Parathyroid adenoma (tissue), 2 donors: ENCODE measurements at regions not wholly inside any gene's neighbourhood (a gene's known extent, or its start where the extent isn't known, plus 50 kb on each side); places are given as distances from the start of the nearest gene placed in this dataset.

ENCODE experiments used
- H2AFZ ChIP-seq: fragments of 300-600 bp; sonication (generic); one replicate; pipeline ENCODE4 v1.7.0; 2017; ENCODE audit warnings: antibody characterized with exemption, mild to moderate bottlenecking
- H3K27ac ChIP-seq: fragments of 300-600 bp; sonication (generic); one replicate; pipeline ENCODE4 v1.7.0; 2017
- H3K27me3 ChIP-seq: fragments of 300-600 bp; sonication (generic); one replicate; pipeline ENCODE4 v1.7.0; 2017; ENCODE audit warnings: low read length; ENCODE audit not compliant: control insufficient read depth, insufficient read depth
- H3K36me3 ChIP-seq: fragments of 300-600 bp; sonication (generic); one replicate; pipeline ENCODE4 v1.7.0; 2017; ENCODE audit warnings: low read length; ENCODE audit not compliant: control insufficient read depth, insufficient read depth
- H3K4me1 ChIP-seq: fragments of 300-600 bp; sonication (generic); one replicate; pipeline ENCODE4 v1.7.0; 2017; ENCODE audit warnings: control low read depth
- H3K4me2 ChIP-seq: fragments of 300-600 bp; sonication (generic); one replicate; pipeline ENCODE4 v1.7.0; 2017; ENCODE audit warnings: low read length
- H3K4me3 ChIP-seq: fragments of 300-600 bp; sonication (generic); one replicate; pipeline ENCODE4 v1.7.0; 2017; ENCODE audit warnings: low read depth, low read length
- H3K79me2 ChIP-seq: fragments of 300-600 bp; sonication (generic); one replicate; pipeline ENCODE4 v1.7.0; 2017; ENCODE audit warnings: control low read depth
- H3K9ac ChIP-seq: fragments of 300-600 bp; sonication (generic); one replicate; pipeline ENCODE4 v1.7.0; 2017; ENCODE audit warnings: mild to moderate bottlenecking
- H3K9me3 ChIP-seq: fragments of 300-600 bp; sonication (generic); one replicate; pipeline ENCODE4 v1.7.0; 2017; ENCODE audit warnings: low read length; ENCODE audit not compliant: control insufficient read depth
- CTCF ChIP-seq: fragments of 300-600 bp; sonication (generic); IDR thresholded peaks from one replicate; pipeline ENCODE4 v1.7.0; 2017; ENCODE audit warnings: antibody characterized with exemption, mild to moderate bottlenecking
- donor health status: primary hyperparathyroidism.

GRCh38 chr1:22196041-22196440 is 53.1 kb upstream of the WNT4 start:
- Histone ChIP-seq H3K79me2 (no peaks in the 10 kb centered on the region), H2AFZ (no peak overlapping the region), H3K4me3 (no peak overlapping the region), H3K4me2 (no peak overlapping the region), H3K4me1 (no peaks in the 10 kb centered on the region), H3K36me3 (no peaks in the 10 kb centered on the region), H3K9ac (no peak overlapping the region), H3K27ac (no peak overlapping the region), H3K27me3 (no peaks in the 10 kb centered on the region), H3K9me3 (no peaks in the 10 kb centered on the region)
- no peak for TF ChIP-seq CTCF

GRCh38 chr1:22196641-22197040 is 53.7 kb upstream of the WNT4 start:
- Histone ChIP-seq H3K4me2 (no peak overlapping the region), H3K9ac (no peak overlapping the region), H2AFZ (no peak overlapping the region), H3K9me3 (no peaks in the 10 kb centered on the region), H3K36me3 (no peaks in the 10 kb centered on the region), H3K79me2 (no peaks in the 10 kb centered on the region), H3K27ac (no peak overlapping the region), H3K4me3 (no peak overlapping the region), H3K4me1 (no peaks in the 10 kb centered on the region), H3K27me3 (no peaks in the 10 kb centered on the region)
- TF ChIP-seq CTCF = no peak

- TF ChIP-seq CTCF = no peak
- no peak overlapping the region for H3K27ac ChIP-seq
- H3K4me3 ChIP-seq = no peak overlapping the region
- H3K27me3 ChIP-seq = no peaks in the 10 kb centered on the region
- H3K9me3 ChIP-seq = no peaks in the 10 kb centered on the region
- H3K36me3 ChIP-seq = no peaks in the 10 kb centered on the region
- no peak overlapping the region for H3K4me2 ChIP-seq
- H3K4me1 ChIP-seq = no peaks in the 10 kb centered on the region
- H2AFZ ChIP-seq = no peak overlapping the region
- no peaks in the 10 kb centered on the region for H3K79me2 ChIP-seq
- H3K9ac ChIP-seq = no peak overlapping the region
Measured at GRCh38 chr1:22197644-22198043, 54.7 kb upstream of the WNT4 start.

- no peaks in the 10 kb centered on the region for H3K4me1 ChIP-seq
- TF ChIP-seq CTCF = no peak
- H2AFZ ChIP-seq = no peak overlapping the region
- H3K9me3 ChIP-seq = no peaks in the 10 kb centered on the region
- no peak overlapping the region for H3K9ac ChIP-seq
- no peaks in the 10 kb centered on the region for H3K36me3 ChIP-seq
- H3K4me3 ChIP-seq = no peak overlapping the region
- H3K79me2 ChIP-seq = no peaks in the 10 kb centered on the region
- no peak overlapping the region for H3K27ac ChIP-seq
- H3K27me3 ChIP-seq = no peaks in the 10 kb centered on the region
- H3K4me2 ChIP-seq = no peak overlapping the region
Measured at GRCh38 chr1:22201023-22201422, 58.1 kb upstream of the WNT4 start.

- Histone ChIP-seq H3K9me3 (no peaks in the 10 kb centered on the region), H3K9ac (no peak overlapping the region), H2AFZ (no peak overlapping the region), H3K4me3 (no peak overlapping the region), H3K36me3 (no peaks in the 10 kb centered on the region), H3K4me1 (no peaks in the 10 kb centered on the region), H3K4me2 (no peak overlapping the region), H3K79me2 (no peaks in the 10 kb centered on the region), H3K27ac (no peak overlapping the region), H3K27me3 (no peaks in the 10 kb centered on the region)
- TF ChIP-seq CTCF = no peak
Measured at GRCh38 chr1:22203335-22203734, 60.4 kb upstream of the WNT4 start.
